MCF 10A (cell line): ENCODE measurements at regions not wholly inside any gene's neighbourhood (a gene's known extent, or its start where the extent isn't known, plus 50 kb on each side); places are given as distances from the start of the nearest gene placed in this dataset.

Experiments used
- BruUV-seq: library from RNA; stranded (reverse); fragments of 400-500 nt; replicated peaks from 2 replicates; lab custom pipeline; 2021; lab: Mats Ljungman, UMichigan
- CTCF ChIA-PET: fragments of 300-600 bp; sonication (Branson Sonifier 250); formaldehyde crosslinking; extraction: SDS; loops from one replicate; lab custom pipeline; 2021; ENCODE audit warnings: antibody characterized with exemption, inconsistent platforms; lab: Yijun Ruan, JAX
- POLR2A ChIA-PET: fragments of 300-600, 350-650 bp; sonication (Branson Sonifier 250); formaldehyde crosslinking; extraction: SDS; loops from one replicate; lab custom pipeline; 2020; ENCODE audit warnings: antibody characterized with exemption, inconsistent platforms; lab: Yijun Ruan, JAX
- DNase-seq: peaks from one replicate; pipeline ENCODE4 v3.0.0-alpha.2; 2018; ENCODE audit not compliant: unreplicated experiment
- H3K27ac Mint-ChIP-seq: one replicate; pipeline ENCODE4 v1.8.0; 2022; ENCODE audit warnings: mild to moderate bottlenecking, low read depth, mixed read lengths; ENCODE audit not compliant: unreplicated experiment
- H3K27me3 Mint-ChIP-seq: one replicate; pipeline ENCODE4 v1.8.0; 2022; ENCODE audit warnings: mixed read lengths; ENCODE audit not compliant: insufficient read depth, unreplicated experiment
- H3K36me3 Mint-ChIP-seq: one replicate; pipeline ENCODE4 v1.8.0; 2022; ENCODE audit warnings: mild to moderate bottlenecking, moderate library complexity, mixed read lengths; ENCODE audit not compliant: insufficient read depth, unreplicated experiment
- H3K4me1 Mint-ChIP-seq: one replicate; pipeline ENCODE4 v1.8.0; 2022; ENCODE audit warnings: mixed read lengths; ENCODE audit not compliant: insufficient read depth, unreplicated experiment
- H3K4me3 Mint-ChIP-seq: one replicate; pipeline ENCODE4 v1.8.0; 2022; ENCODE audit warnings: mild to moderate bottlenecking, moderate library complexity, mixed read lengths; ENCODE audit not compliant: unreplicated experiment
- H3K9me3 Mint-ChIP-seq: one replicate; pipeline ENCODE4 v1.8.0; 2022; ENCODE audit warnings: mixed read lengths; ENCODE audit not compliant: unreplicated experiment
- intact Hi-C: fragments of 100-400 bp; cut with micrococcal nuclease; formaldehyde crosslinking; loops from 2 replicates; pipeline ENCODE4 v1.14.1; 2022
- TF ChIP-seq, protein P1 (sequence below): fragments of 200-600 bp; IDR thresholded peaks from one replicate; pipeline ENCODE4 v1.8.0; 2022; ENCODE audit warnings: antibody characterized with exemption, mild to moderate bottlenecking; ENCODE audit not compliant: unreplicated experiment

- intact Hi-C loops: no loop called here
- Mint-ChIP-seq H3K4me3 (no peak overlapping the region), H3K27me3 (peaks cover 12% of the 10 kb centered on the region), H3K27ac (no peak overlapping the region), H3K36me3 (no peaks in the 10 kb centered on the region), H3K4me1 (no peaks in the 10 kb centered on the region), H3K9me3 (peaks cover 7% of the 10 kb centered on the region)
- ChIA-PET POLR2A (no interaction called here), CTCF (no interaction called here)
- TF ChIP-seq, protein P1, sequence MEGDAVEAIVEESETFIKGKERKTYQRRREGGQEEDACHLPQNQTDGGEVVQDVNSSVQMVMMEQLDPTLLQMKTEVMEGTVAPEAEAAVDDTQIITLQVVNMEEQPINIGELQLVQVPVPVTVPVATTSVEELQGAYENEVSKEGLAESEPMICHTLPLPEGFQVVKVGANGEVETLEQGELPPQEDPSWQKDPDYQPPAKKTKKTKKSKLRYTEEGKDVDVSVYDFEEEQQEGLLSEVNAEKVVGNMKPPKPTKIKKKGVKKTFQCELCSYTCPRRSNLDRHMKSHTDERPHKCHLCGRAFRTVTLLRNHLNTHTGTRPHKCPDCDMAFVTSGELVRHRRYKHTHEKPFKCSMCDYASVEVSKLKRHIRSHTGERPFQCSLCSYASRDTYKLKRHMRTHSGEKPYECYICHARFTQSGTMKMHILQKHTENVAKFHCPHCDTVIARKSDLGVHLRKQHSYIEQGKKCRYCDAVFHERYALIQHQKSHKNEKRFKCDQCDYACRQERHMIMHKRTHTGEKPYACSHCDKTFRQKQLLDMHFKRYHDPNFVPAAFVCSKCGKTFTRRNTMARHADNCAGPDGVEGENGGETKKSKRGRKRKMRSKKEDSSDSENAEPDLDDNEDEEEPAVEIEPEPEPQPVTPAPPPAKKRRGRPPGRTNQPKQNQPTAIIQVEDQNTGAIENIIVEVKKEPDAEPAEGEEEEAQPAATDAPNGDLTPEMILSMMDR: no peak
- DNase-seq: no peak
- no TSS peak for BruUV-seq
Measured at GRCh38 chr3:164498917-164499316, 579.4 kb downstream of the SI start.

GRCh38 chr3:164488893-164489292 lies 589.4 kb downstream of the SI start:
- intact Hi-C loops: no loop called here
- TF ChIP-seq, protein P1: no peak
- H3K27ac Mint-ChIP-seq: no peak overlapping the region

GRCh38 chr3:164486150-164486549 lies 592.1 kb downstream of the SI start:
- no peaks in the 10 kb centered on the region for H3K4me1 Mint-ChIP-seq
- intact Hi-C loops: no loop called here
- TF ChIP-seq, protein P1: no peak

More at GRCh38 chr3:164488893-164489292, 589.4 kb downstream of the SI start:
- Mint-ChIP-seq H3K9me3 (no peaks in the 10 kb centered on the region), H3K4me3 (no peak overlapping the region), H3K4me1 (no peaks in the 10 kb centered on the region), H3K36me3 (no peaks in the 10 kb centered on the region), H3K27me3 (peaks cover 37% of the 10 kb centered on the region)
- ChIA-PET POLR2A (no interaction called here), CTCF (no interaction called here)
- DNase-seq: no peak
- BruUV-seq: no TSS peak

DNA sequence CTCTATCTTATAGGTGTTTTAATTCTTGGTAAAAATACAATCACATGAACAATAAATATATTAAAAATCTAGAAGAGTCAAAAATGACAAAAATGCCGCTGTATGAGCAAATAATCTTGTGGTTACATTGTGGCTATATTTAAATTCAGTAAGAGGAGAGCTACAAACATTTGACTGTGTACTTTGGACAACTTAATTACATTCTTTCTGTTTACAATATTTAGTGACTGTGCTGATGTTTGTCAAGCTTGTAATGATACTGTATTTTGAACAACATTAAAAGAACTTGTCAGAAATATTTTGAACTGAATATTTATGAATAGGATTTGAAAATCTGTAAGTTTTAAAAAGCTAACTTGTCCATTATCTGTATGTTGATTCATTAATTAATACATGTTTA lies 598.3 kb downstream of the SI start:
- ChIA-PET POLR2A (interaction anchor here (1.1 kb wide), 1 partner anchor 14 kb away, joined by 3 read pairs; no protein-coding TSS in a partner anchor), CTCF (no interaction called here)
- Mint-ChIP-seq H3K4me3 (no peak overlapping the region), H3K9me3 (no peaks in the 10 kb centered on the region), H3K27ac (no peak overlapping the region), H3K4me1 (no peaks in the 10 kb centered on the region), H3K27me3 (peaks cover 48% of the 10 kb centered on the region), H3K36me3 (no peaks in the 10 kb centered on the region)
- no TSS peak for BruUV-seq
- DNase-seq: no peak
- TF ChIP-seq, protein P1: no peak
- intact Hi-C loops: no loop called here

More at GRCh38 chr3:164486150-164486549, 592.1 kb downstream of the SI start:
- Mint-ChIP-seq H3K27me3 (peaks cover 43% of the 10 kb centered on the region), H3K9me3 (no peaks in the 10 kb centered on the region), H3K27ac (no peak overlapping the region), H3K36me3 (no peaks in the 10 kb centered on the region), H3K4me3 (no peak overlapping the region)
- ChIA-PET CTCF (no interaction called here), POLR2A (no interaction called here)
- BruUV-seq: no TSS peak
- DNase-seq: no peak
